Adrenal gland (tissue), 9 donors: ENCODE measurements at regions not wholly inside any gene's neighbourhood (a gene's known extent, or its start where the extent isn't known, plus 50 kb on each side); places are given as distances from the start of the nearest gene placed in this dataset.
"Not testable (repeated sequence)": the region's sequence is repeated elsewhere in the genome, so short reads cannot be mapped to it uniquely, and the experiment has no call there.

ENCODE experiments used
- DNase-seq, 7 donors: peaks; one replicate each; pipeline ENCODE4 v3.0.0-alpha.2; 2019 to 2020
- H3K27ac ChIP-seq, 5 donors: fragments of 200-600 bp; sonication (generic) in 4 of 5; 1 replicate in 3 of 5; 2 replicates in 2 of 5; pipeline versions ENCODE4 v1.5.1 to v1.8.0; 2016 to 2020; ENCODE audit warnings: mild to moderate bottlenecking in 1 of 5
- H3K27me3 ChIP-seq: fragments of 200-600 bp; 2 replicates; pipeline ENCODE4 v1.8.0; 2021
- H3K36me3 ChIP-seq, 2 donors: fragments of 200-600 bp; replicated peaks in 1 of 2; 1 replicate in 1 of 2; 2 replicates in 1 of 2; pipeline versions ENCODE4 v1.5.1 to v1.8.0; 2018 to 2022
- H3K4me1 ChIP-seq, 2 donors: fragments of 200-600 bp; replicated peaks in 1 of 2; 1 replicate in 1 of 2; 2 replicates in 1 of 2; pipeline versions ENCODE4 v1.5.1 to v1.8.0; 2018 to 2021
- H3K4me3 ChIP-seq, 4 donors: fragments of 200-600 bp; sonication (generic) in 3 of 4; one replicate each; pipeline ENCODE4 v1.5.1; 2016 to 2018
- H3K9me3 ChIP-seq, 3 donors: fragments of 200-600 bp; sonication (generic) in 1 of 3; replicated peaks in 1 of 3; 1 replicate in 2 of 3; 2 replicates in 1 of 3; pipeline versions ENCODE4 v1.5.1 to v1.8.0; 2016 to 2021
- CTCF ChIP-seq, 6 experiments: fragments of 450-650 bp in 4 of 6; fragments of 200-600 bp in 2 of 6; sonication (generic) in 1 of 6; IDR thresholded peaks; 1 replicate in 5 of 6; 2 replicates in 1 of 6; pipeline versions ENCODE4 v1.5.1 to v1.8.0; 2016 to 2021; ENCODE audit warnings: antibody characterized with exemption in 6 of 6, mild to moderate bottlenecking in 2 of 6, moderate library complexity in 1 of 6
- POLR2A ChIP-seq, 2 donors: fragments of 450-650 bp; IDR thresholded peaks; one replicate each; pipeline ENCODE4 v1.6.1; 2017; ENCODE audit warnings: antibody characterized with exemption in 2 of 2, mild to moderate bottlenecking in 2 of 2, moderate library complexity in 1 of 2
- WGBS, 4 donors: extraction: QIAGEN DNeasy Blood & Tissue Kit in 2 of 4; methylation state at CpG; one replicate each; pipeline versions ENCODE4 v1.1.5 to v1.1.7; 2013 to 2017; 5-methylcytosine and 5-hydroxymethylcytosine counted together
- intact Hi-C, 2 donors: fragments of 100-400 bp; cut with DNase I; formaldehyde crosslinking; loops; one replicate each; pipeline versions ENCODE4 v1.14.1 to v1.15.0; 2022 to 2023
- donor health status: healthy with polysubstance abuse.
- donor health status: Bipolar disorder and iron deficiency.
- donor health status: DM: yes; HTN: yes; CAD: no.
- donor health status: DM: no; HTN: no; CAD: no.
- donor health status: DM: no; HTN: no; CAD: no.

GRCh38 chr7:9719303-9719702 is 1254.4 kb upstream of the PHF14 start:
- 72 to 83% (median 77%) methylated on average over 4 of the region's 4 CpGs for whole genome bisulfite sequencing, 4 donors
- no peak overlapping the region for H3K27ac ChIP-seq
- no peak overlapping the region for H3K4me3 ChIP-seq
- H3K9me3 ChIP-seq, result no peaks in the 10 kb centered on the region
- H3K4me1 ChIP-seq, result no peaks in the 10 kb centered on the region
- no peak for TF ChIP-seq CTCF (IDR thresholded peaks at IDR 0.05)
- TF ChIP-seq POLR2A (IDR thresholded peaks at IDR 0.05), result no peak
- intact Hi-C loops, result no loop called here
- no peaks in the 10 kb centered on the region for H3K36me3 ChIP-seq
- DNase-seq, result no peak
- no peaks in the 10 kb centered on the region for H3K27me3 ChIP-seq

- 79 to 83% (median 81%) methylated on average over 3 of the region's 3 CpGs for WGBS, 4 donors
- intact Hi-C loops, result no loop called here
- Histone ChIP-seq H3K4me1 (no peaks in the 10 kb centered on the region), H3K9me3 (no peaks in the 10 kb centered on the region), H3K27me3 (no peaks in the 10 kb centered on the region), H3K4me3 (no peak overlapping the region), H3K36me3 (no peaks in the 10 kb centered on the region), H3K27ac (no peak overlapping the region)
- no peak for DNase-seq
- TF ChIP-seq CTCF (IDR thresholded peaks at IDR 0.05) (no peak), POLR2A (IDR thresholded peaks at IDR 0.05) (no peak)
These were observed 1254.0 kb upstream of the PHF14 start for GRCh38 chr7:9719721-9720120.

- DNase-seq, H3K36me3 ChIP-seq, H3K4me1 ChIP-seq, H3K9me3 ChIP-seq, H3K4me3 ChIP-seq, H3K27me3 ChIP-seq, H3K27ac ChIP-seq, intact Hi-C loops: not testable (repeated sequence)
- 89 to 95% (median 90%) methylated on average over 29 to 47 of the region's 60 CpGs for WGBS, 4 donors
These were observed 1247.6 kb upstream of the PHF14 start for GRCh38 chr7:9725940-9726663.

GRCh38 chr7:9726811-9727210 is 1246.9 kb upstream of the PHF14 start:
- H3K27me3 ChIP-seq, H3K27ac ChIP-seq, H3K4me1 ChIP-seq, H3K4me3 ChIP-seq, DNase-seq, H3K9me3 ChIP-seq, intact Hi-C loops, H3K36me3 ChIP-seq: not testable (repeated sequence)
- 89 to 97% (median 94%) methylated on average over 18 to 19 of the region's 22 CpGs for WGBS, 4 donors

- H3K9me3 ChIP-seq, H3K36me3 ChIP-seq, H3K27me3 ChIP-seq, DNase-seq, intact Hi-C loops, H3K4me3 ChIP-seq, H3K4me1 ChIP-seq, H3K27ac ChIP-seq: not testable (repeated sequence)
- WGBS, 4 donors, result 88 to 92% (median 92%) methylated on average over 10 to 13 of the region's 13 CpGs
These were observed 1246.2 kb upstream of the PHF14 start for GRCh38 chr7:9727467-9727869.

GRCh38 chr7:9728014-9728657 is 1245.5 kb upstream of the PHF14 start:
- H3K27ac ChIP-seq, H3K36me3 ChIP-seq, H3K4me3 ChIP-seq, H3K9me3 ChIP-seq, intact Hi-C loops, H3K27me3 ChIP-seq, DNase-seq, H3K4me1 ChIP-seq: not testable (repeated sequence)
- 91 to 92% (median 91%) methylated on average over 12 to 17 of the region's 17 CpGs for WGBS, 4 donors
